NCI-H2227 (cell line): ENCODE measurements at regions not wholly inside any gene's neighbourhood (a gene's known extent, or its start where the extent isn't known, plus 50 kb on each side); places are given as distances from the start of the nearest gene placed in this dataset.

Experiments
- DNase-seq: peaks from one replicate; lab custom pipeline; 2025; ENCODE audit not compliant: unreplicated experiment; lab: John Stamatoyannopoulos, UW

- peak; percentile 1 for DNase-seq
Measured at GRCh38 chr13:69579351-69579750, 528.3 kb upstream of the ATXN8OS start.

- DNase-seq, result no peak
Measured at GRCh38 chr13:69571606-69572323, 535.9 kb upstream of the ATXN8OS start.

- DNase-seq, result no peak
Measured at GRCh38 chr13:69567514-69567913, 540.1 kb upstream of the ATXN8OS start.

GRCh38 chr13:69566104-69566716 lies 541.4 kb upstream of the ATXN8OS start:
- no peak for DNase-seq

GRCh38 chr13:69565334-69565733 lies 542.3 kb upstream of the ATXN8OS start:
- DNase-seq, result no peak

- DNase-seq, result no peak
Measured at GRCh38 chr13:69556540-69557196, 551.0 kb upstream of the ATXN8OS start.

GRCh38 chr13:69553976-69554375 lies 553.6 kb upstream of the ATXN8OS start:
- no peak for DNase-seq

- DNase-seq, result no peak
Measured at GRCh38 chr13:69551193-69551592, 556.4 kb upstream of the ATXN8OS start.

GRCh38 chr13:69547780-69548179 lies 559.8 kb upstream of the ATXN8OS start:
- DNase-seq, result no peak

GRCh38 chr13:69545551-69545950 lies 562.1 kb upstream of the ATXN8OS start:
- DNase-seq, result no peak

GRCh38 chr13:69524459-69525150 lies 583.0 kb upstream of the ATXN8OS start:
- peak; percentile 2 for DNase-seq

GRCh38 chr13:69496981-69497380 lies 610.6 kb upstream of the ATXN8OS start:
- DNase-seq, result no peak

- DNase-seq, result no peak
Measured at GRCh38 chr13:69495096-69495495, 612.5 kb upstream of the ATXN8OS start.

GRCh38 chr13:69487576-69487975 lies 620.0 kb upstream of the ATXN8OS start:
- DNase-seq, result no peak

- no peak for DNase-seq
Measured at GRCh38 chr13:69485991-69486592, 621.5 kb upstream of the ATXN8OS start.

GRCh38 chr13:69477451-69477850 lies 630.2 kb upstream of the ATXN8OS start:
- DNase-seq, result no peak

GRCh38 chr13:69474011-69474685 lies 633.5 kb upstream of the ATXN8OS start:
- DNase-seq, result no peak

GRCh38 chr13:69468624-69469023 lies 639.0 kb upstream of the ATXN8OS start:
- DNase-seq, result no peak

- peak; percentile 11 for DNase-seq
Measured at GRCh38 chr13:69461397-69461796, 646.2 kb upstream of the ATXN8OS start.

- no peak for DNase-seq
Measured at GRCh38 chr13:69459346-69459745, 648.3 kb upstream of the ATXN8OS start.

GRCh38 chr13:69458013-69458412 lies 649.6 kb upstream of the ATXN8OS start:
- no peak for DNase-seq
